ENCODE measurements at regions not wholly inside any gene's neighbourhood (a gene's known extent, or its start where the extent isn't known, plus 50 kb on each side); places are given as distances from the start of the nearest gene placed in this dataset.
"Not testable (repeated sequence)": the region's sequence is repeated elsewhere in the genome, so short reads cannot be mapped to it uniquely, and the experiment has no call there.

- DNase-seq: no peak
Measured at GRCh38 chr1:239952348-239953308, 139.1 kb upstream of the FMN2 start.

- DNase-seq: no peak
Measured at GRCh38 chr1:239954836-239955235, 136.8 kb upstream of the FMN2 start.

- no peak for DNase-seq
Measured at GRCh38 chr1:239955431-239955830, 136.3 kb upstream of the FMN2 start.

GRCh38 chr1:239956263-239956662 is 135.4 kb upstream of the FMN2 start:
- no peak for DNase-seq

GRCh38 chr1:239958063-239958462 is 133.6 kb upstream of the FMN2 start:
- DNase-seq: no peak

GRCh38 chr1:239960366-239960765 is 131.3 kb upstream of the FMN2 start:
- DNase-seq: no peak

- DNase-seq: no peak
Measured at GRCh38 chr1:239963856-239964255, 127.8 kb upstream of the FMN2 start.

GRCh38 chr1:239976130-239976968 is 115.3 kb upstream of the FMN2 start:
- peak; percentile 40 for DNase-seq

GRCh38 chr1:239977416-239977815 is 114.3 kb upstream of the FMN2 start:
- no peak for DNase-seq

GRCh38 chr1:239979456-239979855 is 112.2 kb upstream of the FMN2 start:
- no peak for DNase-seq

GRCh38 chr1:239982762-239983161 is 108.9 kb upstream of the FMN2 start:
- DNase-seq: no peak

- DNase-seq: no peak
Measured at GRCh38 chr1:239985044-239985443, 106.6 kb upstream of the FMN2 start.

GRCh38 chr1:239987103-239987745 is 104.5 kb upstream of the FMN2 start:
- DNase-seq: no peak

- no peak for DNase-seq
Measured at GRCh38 chr1:239989990-239990389, 101.7 kb upstream of the FMN2 start.

- DNase-seq: not testable (repeated sequence)
Measured at GRCh38 chr1:239992566-239992965, 99.1 kb upstream of the FMN2 start.

GRCh38 chr1:239993366-239993765 is 98.3 kb upstream of the FMN2 start:
- no peak for DNase-seq

- DNase-seq: no peak
Measured at GRCh38 chr1:239995281-239995680, 96.4 kb upstream of the FMN2 start.

GRCh38 chr1:239997160-239997514 is 94.5 kb upstream of the FMN2 start:
- DNase-seq: no peak

GRCh38 chr1:239997515-239998311 is 94.0 kb upstream of the FMN2 start:
- no peak for DNase-seq

- DNase-seq: no peak
Measured at GRCh38 chr1:239998312-239998649, 93.4 kb upstream of the FMN2 start.

GRCh38 chr1:239999170-239999569 is 92.5 kb upstream of the FMN2 start:
- no peak for DNase-seq

GRCh38 chr1:240000634-240001033 is 91.0 kb upstream of the FMN2 start:
- DNase-seq: no peak

Data from CD4-positive, alpha-beta T cell treated with Interleukin-17A for 4 hours (primary cell).